Stimulated activated naive CD8-positive, alpha-beta T cell treated with anti-CD3 and anti-CD28 coated beads, Interleukin-15, Interleukin-2, amounts not matched to agents 100 U/mL and 50 U/mL, for 24 hours (primary cell): ENCODE measurements at regions not wholly inside any gene's neighbourhood (a gene's known extent, or its start where the extent isn't known, plus 50 kb on each side); places are given as distances from the start of the nearest gene placed in this dataset.
"Not testable (repeated sequence)": the region's sequence is repeated elsewhere in the genome, so short reads cannot be mapped to it uniquely, and the experiment has no call there.

ENCODE experiments used
- ATAC-seq: fragments of 150-1000 bp; cut with Tn5 transposase; one replicate; pipeline ENCODE4 v1.10.0; 2021
- DNase-seq: peaks from one replicate; pipeline ENCODE4 v3.0.0; 2021

GRCh38 chr4:180261346-180261745 lies 1981.9 kb upstream of the TENM3 start:
- DNase-seq (no peak), ATAC-seq (no peak)

- no peak for DNase-seq
- no peak for ATAC-seq
Measured at GRCh38 chr4:180280076-180280475, 1963.1 kb upstream of the TENM3 start.

GRCh38 chr4:180280726-180281297 lies 1962.4 kb upstream of the TENM3 start:
- no peak for DNase-seq

GRCh38 chr4:180281724-180282123 lies 1961.5 kb upstream of the TENM3 start:
- ATAC-seq (no peak), DNase-seq (no peak)

More at GRCh38 chr4:180280726-180281297, 1962.4 kb upstream of the TENM3 start:
- no peak for ATAC-seq

GRCh38 chr4:180284267-180284666 lies 1958.9 kb upstream of the TENM3 start:
- ATAC-seq (no peak), DNase-seq (no peak)

- ATAC-seq, result no peak
- no peak for DNase-seq
Measured at GRCh38 chr4:180285796-180286195, 1957.4 kb upstream of the TENM3 start.

- no peak for ATAC-seq
- no peak for DNase-seq
Measured at GRCh38 chr4:180292339-180292738, 1950.9 kb upstream of the TENM3 start.

- ATAC-seq, result no peak
Measured at GRCh38 chr4:180296036-180296599, 1947.1 kb upstream of the TENM3 start.

GRCh38 chr4:180304321-180304720 lies 1938.9 kb upstream of the TENM3 start:
- no peak for ATAC-seq
- no peak for DNase-seq

More at GRCh38 chr4:180296036-180296599, 1947.1 kb upstream of the TENM3 start:
- no peak for DNase-seq

- DNase-seq, result no peak
- ATAC-seq, result no peak
Measured at GRCh38 chr4:180310616-180311015, 1932.6 kb upstream of the TENM3 start.

GRCh38 chr4:180314972-180315371 lies 1928.2 kb upstream of the TENM3 start:
- ATAC-seq (no peak), DNase-seq (no peak)

- no peak for DNase-seq
- ATAC-seq, result no peak
Measured at GRCh38 chr4:180330521-180330920, 1912.7 kb upstream of the TENM3 start.

- DNase-seq (no peak), ATAC-seq (no peak)
Measured at GRCh38 chr4:180333162-180333561, 1910.0 kb upstream of the TENM3 start.

GRCh38 chr4:180335566-180335965 lies 1907.6 kb upstream of the TENM3 start:
- no peak for ATAC-seq

GRCh38 chr4:180336494-180337090 lies 1906.6 kb upstream of the TENM3 start:
- DNase-seq, result no peak
- ATAC-seq, result no peak

More at GRCh38 chr4:180335566-180335965, 1907.6 kb upstream of the TENM3 start:
- DNase-seq, result no peak

GRCh38 chr4:180341926-180342325 lies 1901.3 kb upstream of the TENM3 start:
- DNase-seq (no peak), ATAC-seq (no peak)

GRCh38 chr4:180350901-180351300 lies 1892.3 kb upstream of the TENM3 start:
- DNase-seq (no peak), ATAC-seq (no peak)

GRCh38 chr4:180356766-180357165 lies 1886.4 kb upstream of the TENM3 start:
- ATAC-seq (no peak), DNase-seq (no peak)

- ATAC-seq, DNase-seq: not testable (repeated sequence)
Measured at GRCh38 chr4:180360113-180360512, 1883.1 kb upstream of the TENM3 start.

- DNase-seq (no peak), ATAC-seq (no peak)
Measured at GRCh38 chr4:180363815-180364214, 1879.4 kb upstream of the TENM3 start.

- DNase-seq, result no peak
- ATAC-seq, result no peak
Measured at GRCh38 chr4:180372691-180373090, 1870.5 kb upstream of the TENM3 start.

GRCh38 chr4:180377741-180378140 lies 1865.5 kb upstream of the TENM3 start:
- ATAC-seq, result no peak
- no peak for DNase-seq

- DNase-seq (no peak), ATAC-seq (no peak)
Measured at GRCh38 chr4:180380733-180381132, 1862.5 kb upstream of the TENM3 start.

- ATAC-seq (peak; percentile 32), DNase-seq (no peak)
Measured at GRCh38 chr4:180391613-180392012, 1851.6 kb upstream of the TENM3 start.
